Karpas-422 (cell line): ENCODE measurements at regions not wholly inside any gene's neighbourhood (a gene's known extent, or its start where the extent isn't known, plus 50 kb on each side); places are given as distances from the start of the nearest gene placed in this dataset.
"Not testable (repeated sequence)": the region's sequence is repeated elsewhere in the genome, so short reads cannot be mapped to it uniquely, and the experiment has no call there.

Source experiments
- DNase-seq: peaks from one replicate; pipeline ENCODE4 v3.0.0-alpha.2; 2015
- H2AFZ ChIP-seq: fragments of 200-600 bp; sonication (generic); 2 replicates; pipeline ENCODE4 v1.6.1; 2014; ENCODE audit warnings: antibody characterized with exemption, low read length, mixed read lengths
- H3K27ac ChIP-seq: fragments of 200-600 bp; sonication (generic); 2 replicates; pipeline ENCODE4 v1.5.1; 2014; ENCODE audit warnings: mild to moderate bottlenecking, low read length, moderate library complexity
- H3K27me3 ChIP-seq: fragments of 200-600 bp; sonication (generic); 2 replicates; pipeline ENCODE4 v1.6.1; 2014; ENCODE audit warnings: low read length, mixed read lengths
- H3K36me3 ChIP-seq: fragments of 200-600 bp; sonication (generic); 2 replicates; pipeline ENCODE4 v1.6.1; 2014; ENCODE audit warnings: low read length, mixed read lengths; ENCODE audit not compliant: insufficient read depth
- H3K4me1 ChIP-seq: fragments of 200-600 bp; sonication (generic); 2 replicates; pipeline ENCODE4 v1.6.1; 2014; ENCODE audit warnings: mild to moderate bottlenecking, low read length, mixed read lengths
- H3K4me2 ChIP-seq: fragments of 200-600 bp; sonication (generic); 2 replicates; pipeline ENCODE4 v1.6.1; 2014; ENCODE audit warnings: low read length, low read depth, mild to moderate bottlenecking; ENCODE audit not compliant: poor library complexity, severe bottlenecking
- H3K4me3 ChIP-seq: fragments of 200-600 bp; sonication (generic); 2 replicates; pipeline ENCODE4 v1.5.1; 2014; ENCODE audit warnings: mild to moderate bottlenecking, antibody characterized with exemption, low read length, mixed read lengths
- H3K79me2 ChIP-seq: fragments of 200-600 bp; sonication (generic); 2 replicates; pipeline ENCODE4 v1.6.1; 2014; ENCODE audit warnings: mild to moderate bottlenecking, low read length, mixed read lengths
- H3K9ac ChIP-seq: fragments of 200-600 bp; sonication (generic); 2 replicates; pipeline ENCODE4 v1.6.0; 2014; ENCODE audit warnings: low read length
- H3K9me2 ChIP-seq: fragments of 200-600 bp; sonication (generic), shearing (Covaris generic); replicated peaks from 2 replicates; pipeline ENCODE4 v1.6.0; 2014; ENCODE audit warnings: mild to moderate bottlenecking, low read length, moderate library complexity; ENCODE audit not compliant: insufficient read depth
- H3K9me3 ChIP-seq: fragments of 300-700, 200-600 bp; sonication (generic); 2 replicates; pipeline ENCODE4 v1.6.1; 2014; ENCODE audit warnings: low read length, mixed read lengths
- H4K20me1 ChIP-seq: fragments of 200-600 bp; sonication (generic); 2 replicates; pipeline ENCODE4 v1.6.1; 2014; ENCODE audit warnings: mild to moderate bottlenecking, antibody characterized with exemption, low read length, low read depth; ENCODE audit not compliant: insufficient read depth

DNA sequence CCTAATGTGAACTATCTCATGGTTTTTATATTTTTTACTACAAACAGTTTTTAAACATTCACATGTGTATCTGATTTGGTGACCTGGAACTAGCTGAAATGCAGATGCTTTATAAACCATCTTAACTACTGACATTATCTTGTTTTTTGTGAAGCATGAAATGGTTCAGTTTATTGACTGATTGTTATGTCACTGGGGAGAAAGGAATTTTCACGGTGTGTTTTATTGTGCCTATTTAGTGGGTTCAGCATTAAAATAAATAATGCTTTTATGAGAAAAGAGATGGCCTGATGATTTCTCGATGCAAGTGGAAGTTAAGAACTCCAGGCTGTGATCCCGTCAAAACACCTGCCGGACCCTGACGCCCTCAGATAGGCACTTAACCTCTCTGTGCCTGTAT, 79.9 kb upstream of the KIF26B start:
- H3K4me3 ChIP-seq: no peak overlapping the region
- no peaks in the 10 kb centered on the region for H3K36me3 ChIP-seq
- H3K9me2 ChIP-seq: no peaks in the 10 kb centered on the region
- no peaks in the 10 kb centered on the region for H3K79me2 ChIP-seq
- 0 out of 2 replicates have a peak, but pooled peaks cover under 1% of the 10 kb centered on the region for H4K20me1 ChIP-seq
- no peak overlapping the region for H3K27ac ChIP-seq
- H3K9ac ChIP-seq: no peak overlapping the region
- H2AFZ ChIP-seq: no peak overlapping the region
- H3K9me3 ChIP-seq: no peaks in the 10 kb centered on the region
- H3K4me1 ChIP-seq: no peaks in the 10 kb centered on the region
- H3K27me3 ChIP-seq: no peaks in the 10 kb centered on the region
- DNase-seq: no peak
- no peak overlapping the region for H3K4me2 ChIP-seq

DNA sequence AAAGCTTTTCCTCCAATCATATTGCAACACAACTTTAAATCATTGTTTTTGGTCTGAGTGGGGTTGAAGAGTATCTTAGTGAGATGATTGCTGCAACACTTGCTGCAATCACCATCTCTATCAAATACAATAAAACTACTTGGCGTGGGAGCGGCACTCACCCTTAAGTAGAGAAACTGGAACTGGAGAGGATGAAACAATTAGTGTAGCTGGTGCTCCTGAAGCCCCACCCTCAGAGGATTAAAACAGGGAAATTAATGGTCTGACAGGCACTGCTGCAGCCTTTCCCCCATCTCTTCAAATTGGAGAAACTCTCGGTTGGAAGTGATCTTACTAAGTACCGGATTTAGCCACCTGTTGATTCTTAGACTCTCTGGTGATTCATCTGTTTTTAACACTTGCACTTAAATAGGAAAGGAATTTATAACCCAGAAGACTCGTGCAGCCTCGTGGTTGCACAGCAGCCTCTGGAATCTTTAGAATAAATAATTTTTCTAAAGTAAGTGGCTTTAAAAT, 80.5 kb upstream of the KIF26B start:
- no peaks in the 10 kb centered on the region for H4K20me1 ChIP-seq
- no peak overlapping the region for H3K9ac ChIP-seq
- H3K4me3 ChIP-seq: no peak overlapping the region
- no peaks in the 10 kb centered on the region for H3K79me2 ChIP-seq
- H3K9me2 ChIP-seq: no peaks in the 10 kb centered on the region
- no peaks in the 10 kb centered on the region for H3K36me3 ChIP-seq
- H2AFZ ChIP-seq: no peak overlapping the region
- no peak overlapping the region for H3K27ac ChIP-seq
- no peak overlapping the region for H3K4me2 ChIP-seq
- DNase-seq: no peak
- H3K4me1 ChIP-seq: no peaks in the 10 kb centered on the region
- H3K27me3 ChIP-seq: no peaks in the 10 kb centered on the region
- H3K9me3 ChIP-seq: no peaks in the 10 kb centered on the region

DNA sequence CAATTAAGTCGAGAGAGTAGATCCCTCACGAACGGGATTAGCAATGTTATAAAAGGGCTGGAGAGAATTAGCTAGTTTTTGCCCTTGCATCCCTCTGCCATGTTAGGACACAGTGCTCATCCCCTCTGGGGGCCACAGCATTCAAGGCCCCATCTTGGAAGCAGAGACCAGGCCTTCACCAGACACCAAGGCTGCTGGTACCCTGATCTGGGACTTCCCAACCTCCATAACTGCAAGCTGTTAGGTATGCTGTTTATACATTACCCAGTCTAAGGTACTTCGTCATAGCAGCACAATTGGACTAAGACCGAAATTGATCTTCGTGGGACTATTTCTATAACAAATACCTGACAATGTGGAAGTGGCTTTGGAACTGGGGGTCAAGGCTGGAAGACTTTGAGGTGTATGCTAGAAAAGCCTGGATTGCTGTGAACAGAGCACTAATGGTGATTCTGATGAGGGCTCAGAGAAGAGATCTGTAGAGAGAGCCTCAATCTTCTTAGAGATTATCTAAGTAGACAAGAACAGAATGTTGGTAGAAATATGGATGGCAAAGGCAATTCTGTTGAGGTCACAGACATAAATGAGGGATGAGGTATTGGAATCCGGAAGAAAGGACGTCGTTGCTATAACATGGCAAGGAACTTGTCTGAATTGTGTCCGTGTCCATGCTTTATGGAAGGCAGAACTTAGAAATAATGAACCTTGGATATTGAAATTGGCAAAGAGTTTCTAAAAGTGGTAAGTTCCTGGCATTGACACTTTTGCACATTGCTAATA, 83.8 kb upstream of the KIF26B start:
- Histone ChIP-seq H3K79me2 (no peaks in the 10 kb centered on the region), H3K4me2 (no peak overlapping the region), H2AFZ (no peak overlapping the region), H3K4me1 (no peaks in the 10 kb centered on the region), H3K27me3 (no peaks in the 10 kb centered on the region), H3K9ac (no peak overlapping the region), H3K9me2 (no peaks in the 10 kb centered on the region), H4K20me1 (no peaks in the 10 kb centered on the region), H3K36me3 (no peaks in the 10 kb centered on the region), H3K9me3 (no peaks in the 10 kb centered on the region), H3K4me3 (no peak overlapping the region), H3K27ac (no peak overlapping the region)
- no peak for DNase-seq

DNA sequence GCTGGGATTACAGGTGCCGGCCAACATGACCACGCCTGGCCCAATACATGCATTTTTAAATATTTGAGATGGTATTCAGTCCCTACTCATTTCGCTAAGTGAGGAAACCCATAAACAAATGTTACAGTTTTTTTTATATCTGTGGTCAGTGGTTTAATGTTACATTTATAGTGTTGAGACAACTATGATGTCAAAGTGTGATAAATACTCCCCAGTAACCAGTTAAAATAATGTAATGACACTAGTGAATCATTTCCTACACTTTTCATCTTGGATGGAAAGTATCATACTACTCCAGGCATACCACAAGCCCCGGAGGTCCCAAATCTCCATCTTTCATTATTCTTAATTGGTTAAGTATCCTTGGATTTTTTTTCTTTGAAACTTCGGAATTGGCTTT, 87.5 kb upstream of the KIF26B start:
- no peaks in the 10 kb centered on the region for H3K79me2 ChIP-seq
- H3K4me2 ChIP-seq: no peak overlapping the region
- no peaks in the 10 kb centered on the region for H3K9me2 ChIP-seq
- no peaks in the 10 kb centered on the region for H4K20me1 ChIP-seq
- H2AFZ ChIP-seq: no peak overlapping the region
- H3K9ac ChIP-seq: no peak overlapping the region
- no peak for DNase-seq
- no peaks in the 10 kb centered on the region for H3K4me1 ChIP-seq
- no peaks in the 10 kb centered on the region for H3K36me3 ChIP-seq
- no peaks in the 10 kb centered on the region for H3K27me3 ChIP-seq
- H3K4me3 ChIP-seq: no peak overlapping the region
- no peaks in the 10 kb centered on the region for H3K9me3 ChIP-seq
- no peak overlapping the region for H3K27ac ChIP-seq

DNA sequence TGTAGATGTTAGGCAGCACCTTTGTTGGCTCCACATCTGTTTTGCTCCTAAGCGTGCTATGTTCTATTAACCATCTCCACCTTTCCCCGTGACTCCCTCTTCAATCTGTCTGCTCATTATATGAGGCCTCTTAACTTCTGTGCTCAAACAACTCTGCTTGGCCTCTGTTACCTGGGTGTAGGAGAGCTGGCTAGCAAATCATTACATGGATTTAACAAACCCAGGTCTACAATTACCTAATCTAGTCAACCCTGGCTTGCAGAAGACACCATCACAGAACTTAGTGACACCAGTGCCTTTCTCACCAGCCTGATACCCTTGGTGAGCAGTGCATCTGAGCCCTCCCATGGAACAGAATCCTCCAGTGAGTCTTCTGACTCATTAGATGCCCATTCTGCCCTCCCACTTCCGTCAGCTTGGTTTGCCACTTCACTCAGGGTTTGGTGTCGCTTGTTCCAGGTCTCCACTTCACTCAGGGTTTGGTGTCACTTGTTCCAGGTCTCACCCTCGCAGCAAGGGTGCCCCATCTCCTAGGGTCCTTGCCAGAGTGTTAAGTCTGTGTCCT, 92.0 kb upstream of the KIF26B start:
- no peak overlapping the region for H3K4me2 ChIP-seq
- no peaks in the 10 kb centered on the region for H3K36me3 ChIP-seq
- H3K9ac ChIP-seq: no peak overlapping the region
- DNase-seq: no peak
- H3K4me3 ChIP-seq: no peak overlapping the region
- H3K9me3 ChIP-seq: no peaks in the 10 kb centered on the region
- H3K9me2 ChIP-seq: no peaks in the 10 kb centered on the region
- H3K27me3 ChIP-seq: no peaks in the 10 kb centered on the region
- no peak overlapping the region for H2AFZ ChIP-seq
- H3K79me2 ChIP-seq: no peaks in the 10 kb centered on the region
- no peaks in the 10 kb centered on the region for H4K20me1 ChIP-seq
- no peaks in the 10 kb centered on the region for H3K4me1 ChIP-seq
- no peak overlapping the region for H3K27ac ChIP-seq

DNA sequence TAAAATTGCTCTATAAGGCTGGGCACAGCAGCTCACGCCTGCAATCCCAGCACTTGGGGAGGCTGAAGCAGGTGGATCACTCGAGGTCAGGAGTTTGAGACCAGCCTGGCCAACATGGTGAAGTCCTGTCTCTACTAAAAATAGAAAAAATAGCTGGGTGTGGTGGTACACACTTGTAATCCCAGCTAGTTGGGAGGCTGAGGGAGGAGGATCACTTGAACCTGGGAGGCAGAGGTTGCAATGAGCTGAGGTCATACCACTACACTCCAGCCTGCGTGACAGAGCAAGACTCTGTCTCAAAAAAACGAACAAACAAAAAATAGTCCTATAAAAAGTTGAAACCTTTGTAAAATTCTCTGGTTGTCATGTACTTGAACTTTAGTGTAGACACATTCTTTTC, 93.0 kb upstream of the KIF26B start:
- DNase-seq, H2AFZ ChIP-seq, H3K79me2 ChIP-seq, H3K4me3 ChIP-seq, H4K20me1 ChIP-seq, H3K9me2 ChIP-seq, H3K4me2 ChIP-seq, H3K36me3 ChIP-seq, H3K27me3 ChIP-seq, H3K4me1 ChIP-seq, H3K27ac ChIP-seq, H3K9me3 ChIP-seq, H3K9ac ChIP-seq: not testable (repeated sequence)

DNA sequence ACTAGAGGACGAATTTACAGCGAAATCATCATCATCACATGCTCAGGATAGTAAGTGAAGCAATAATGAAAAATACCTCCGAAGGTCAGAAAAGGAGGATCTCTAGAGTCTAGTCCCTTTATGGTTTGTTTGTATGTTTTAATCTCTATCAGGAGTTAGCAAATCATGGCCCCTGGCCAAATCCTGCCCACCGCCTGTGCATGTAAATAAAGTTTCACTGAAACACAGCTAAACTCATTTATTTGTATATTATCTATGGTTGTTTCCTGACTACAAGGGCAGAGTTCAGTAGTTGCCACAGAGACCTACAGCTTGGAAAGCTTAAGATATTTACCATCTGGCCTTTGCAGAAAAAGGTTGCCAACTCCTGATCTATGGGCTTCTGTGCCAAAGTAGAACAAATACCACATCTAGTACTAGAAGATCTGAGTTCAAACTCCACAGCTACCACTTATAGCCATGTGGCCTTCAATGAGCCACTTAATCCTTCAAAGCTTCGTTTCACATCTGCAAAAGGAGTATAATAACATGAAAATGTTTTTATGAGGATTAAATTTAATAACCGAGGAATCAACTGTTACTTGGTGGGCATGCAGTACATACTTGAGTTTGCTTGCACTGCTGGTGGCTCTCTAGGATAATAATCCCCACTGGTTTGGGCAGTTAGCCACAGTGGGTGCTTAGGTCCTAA, 94.0 kb upstream of the KIF26B start:
- Histone ChIP-seq H3K4me2 (no peak overlapping the region), H4K20me1 (no peaks in the 10 kb centered on the region), H2AFZ (no peak overlapping the region), H3K4me3 (no peak overlapping the region), H3K4me1 (no peaks in the 10 kb centered on the region), H3K27me3 (no peaks in the 10 kb centered on the region), H3K9me3 (no peaks in the 10 kb centered on the region), H3K36me3 (no peaks in the 10 kb centered on the region), H3K27ac (no peak overlapping the region), H3K9ac (no peak overlapping the region), H3K9me2 (no peaks in the 10 kb centered on the region), H3K79me2 (no peaks in the 10 kb centered on the region)
- DNase-seq: no peak

DNA sequence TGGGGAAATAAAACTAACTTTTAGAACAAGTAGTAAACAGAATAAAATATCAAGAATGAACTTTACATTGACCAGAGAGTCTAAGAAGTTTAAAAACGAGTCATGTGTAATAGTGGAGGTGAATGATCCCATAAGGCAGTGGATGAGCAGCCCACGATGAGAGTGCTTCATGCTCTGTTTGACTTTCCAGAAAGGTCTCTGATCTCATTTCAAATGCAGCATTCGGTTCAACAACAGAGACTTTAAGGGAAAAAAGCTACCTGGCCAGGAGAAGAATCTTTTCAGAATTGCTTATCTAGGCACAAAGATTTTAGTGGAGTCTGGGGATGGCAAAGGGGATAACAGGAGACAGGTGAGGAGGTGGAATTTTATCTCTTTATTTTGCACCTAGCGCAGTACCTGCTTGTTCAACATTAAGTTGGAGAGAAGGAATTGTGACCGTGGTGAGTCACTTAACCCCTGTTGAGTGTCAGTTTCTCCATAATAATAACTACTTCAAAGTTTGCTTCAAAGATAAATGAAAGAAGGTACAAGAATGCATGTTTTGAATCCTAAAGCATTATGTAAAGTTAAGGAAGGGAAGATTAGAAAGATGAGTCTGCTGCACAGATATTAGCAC, 94.9 kb upstream of the KIF26B start:
- Histone ChIP-seq H3K4me2 (no peak overlapping the region), H3K9me3 (no peaks in the 10 kb centered on the region), H3K36me3 (no peaks in the 10 kb centered on the region), H3K27ac (no peak overlapping the region), H2AFZ (no peak overlapping the region), H3K4me1 (no peaks in the 10 kb centered on the region), H3K27me3 (no peaks in the 10 kb centered on the region), H3K9ac (no peak overlapping the region), H3K79me2 (no peaks in the 10 kb centered on the region), H3K4me3 (no peak overlapping the region), H3K9me2 (no peaks in the 10 kb centered on the region), H4K20me1 (no peaks in the 10 kb centered on the region)
- no peak for DNase-seq
